Vagina (tissue), 2 donors: ENCODE measurements at regions not wholly inside any gene's neighbourhood (a gene's known extent, or its start where the extent isn't known, plus 50 kb on each side); places are given as distances from the start of the nearest gene placed in this dataset.

ENCODE experiments used
- POLR2A ChIP-seq, 2 donors: fragments of 450-650 bp; IDR thresholded peaks; one replicate each; pipeline ENCODE4 v1.6.1; 2017; ENCODE audit warnings: antibody characterized with exemption in 2 of 2, mild to moderate bottlenecking in 2 of 2, moderate library complexity in 2 of 2
- POLR2AphosphoS5 ChIP-seq, 2 donors: sonication (generic); formaldehyde crosslinking; IDR thresholded peaks; one replicate each; pipeline ENCODE4 v1.9.0; 2017; ENCODE audit warnings: antibody characterized with exemption in 2 of 2, mild to moderate bottlenecking in 2 of 2, low read depth in 1 of 2; ENCODE audit not compliant: insufficient read depth in 1 of 2
- TF ChIP-seq, protein P1 (sequence below), 3 experiments: fragments of 450-650 bp in 2 of 3; fragments of 200-600 bp in 1 of 3; sonication (generic) in 1 of 3; IDR thresholded peaks; one replicate each; pipeline ENCODE4 v1.5.1; 2017 to 2019; ENCODE audit warnings: antibody characterized with exemption in 3 of 3, mild to moderate bottlenecking in 2 of 3, moderate library complexity in 2 of 3

DNA sequence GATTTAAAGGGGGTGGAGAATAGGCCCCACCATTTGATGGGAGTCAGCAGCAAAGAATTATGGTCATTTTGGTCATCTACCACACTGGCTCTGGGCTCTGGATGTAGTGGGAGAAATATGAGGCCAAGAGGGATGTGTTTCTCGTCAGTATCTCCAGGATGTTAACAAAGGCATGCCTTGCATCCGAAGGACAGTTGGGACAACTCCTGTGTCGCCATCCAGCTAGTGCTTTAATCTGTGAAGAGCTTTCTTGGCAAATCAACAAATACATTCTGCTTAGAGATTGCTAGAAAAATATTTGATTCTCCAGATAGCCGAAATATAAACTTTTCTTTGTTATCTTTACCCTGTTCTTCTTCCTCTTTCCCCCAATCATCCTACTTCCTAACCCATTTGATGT lies 287.1 kb upstream of the TNP1 start:
- TF ChIP-seq, protein P1, sequence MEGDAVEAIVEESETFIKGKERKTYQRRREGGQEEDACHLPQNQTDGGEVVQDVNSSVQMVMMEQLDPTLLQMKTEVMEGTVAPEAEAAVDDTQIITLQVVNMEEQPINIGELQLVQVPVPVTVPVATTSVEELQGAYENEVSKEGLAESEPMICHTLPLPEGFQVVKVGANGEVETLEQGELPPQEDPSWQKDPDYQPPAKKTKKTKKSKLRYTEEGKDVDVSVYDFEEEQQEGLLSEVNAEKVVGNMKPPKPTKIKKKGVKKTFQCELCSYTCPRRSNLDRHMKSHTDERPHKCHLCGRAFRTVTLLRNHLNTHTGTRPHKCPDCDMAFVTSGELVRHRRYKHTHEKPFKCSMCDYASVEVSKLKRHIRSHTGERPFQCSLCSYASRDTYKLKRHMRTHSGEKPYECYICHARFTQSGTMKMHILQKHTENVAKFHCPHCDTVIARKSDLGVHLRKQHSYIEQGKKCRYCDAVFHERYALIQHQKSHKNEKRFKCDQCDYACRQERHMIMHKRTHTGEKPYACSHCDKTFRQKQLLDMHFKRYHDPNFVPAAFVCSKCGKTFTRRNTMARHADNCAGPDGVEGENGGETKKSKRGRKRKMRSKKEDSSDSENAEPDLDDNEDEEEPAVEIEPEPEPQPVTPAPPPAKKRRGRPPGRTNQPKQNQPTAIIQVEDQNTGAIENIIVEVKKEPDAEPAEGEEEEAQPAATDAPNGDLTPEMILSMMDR (IDR thresholded peaks at IDR 0.05), result no peak
- TF ChIP-seq POLR2A (IDR thresholded peaks at IDR 0.05), result no peak
- no peak for TF ChIP-seq POLR2AphosphoS5 (IDR thresholded peaks at IDR 0.05; ENCODE audit: insufficient read depth in 1 of 2, low read depth in 1 of 2)
